D721Med (cell line): ENCODE measurements at regions not wholly inside any gene's neighbourhood (a gene's known extent, or its start where the extent isn't known, plus 50 kb on each side); places are given as distances from the start of the nearest gene placed in this dataset.
A peak's percentile ranks its signal among the peaks of the same experiment; 100 is the strongest.

Source experiments
- DNase-seq: peaks from one replicate; pipeline ENCODE4 v3.0.0; 2011; ENCODE audit warnings: low spot score; ENCODE audit not compliant: insufficient read length
- FAIRE-seq: peaks from 2 replicates; lab custom pipeline; 2011; peaks lifted over from hg19 to GRCh38; lab: Jason Lieb, UNC
- TF ChIP-seq, protein P1 (sequence below): IDR thresholded peaks from 2 replicates; pipeline ENCODE4 v1.5.1; 2012; ENCODE audit warnings: mild to moderate bottlenecking, control low read depth; ENCODE audit not compliant: insufficient read depth; ENCODE audit errors: missing control alignments

DNA sequence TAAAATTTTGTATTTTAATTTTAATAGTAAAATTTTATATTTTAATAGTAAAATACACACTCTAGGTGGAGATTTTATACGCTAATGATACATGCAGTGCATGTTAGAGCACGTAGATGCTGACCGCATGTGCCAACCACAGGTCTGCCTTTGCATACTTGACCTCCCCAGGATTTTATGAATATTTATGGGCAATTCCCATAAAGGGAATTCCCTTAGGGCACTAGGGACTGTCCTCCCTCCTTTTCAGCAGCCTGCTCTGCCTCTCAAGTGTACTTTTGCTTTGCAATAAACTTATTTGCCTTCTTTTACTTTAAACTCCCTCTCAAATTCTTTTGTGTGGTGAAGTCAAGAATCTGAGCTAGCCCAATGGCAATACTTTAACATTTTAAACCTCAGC is 217.7 kb upstream of the CDH8 start:
- TF ChIP-seq, protein P1, sequence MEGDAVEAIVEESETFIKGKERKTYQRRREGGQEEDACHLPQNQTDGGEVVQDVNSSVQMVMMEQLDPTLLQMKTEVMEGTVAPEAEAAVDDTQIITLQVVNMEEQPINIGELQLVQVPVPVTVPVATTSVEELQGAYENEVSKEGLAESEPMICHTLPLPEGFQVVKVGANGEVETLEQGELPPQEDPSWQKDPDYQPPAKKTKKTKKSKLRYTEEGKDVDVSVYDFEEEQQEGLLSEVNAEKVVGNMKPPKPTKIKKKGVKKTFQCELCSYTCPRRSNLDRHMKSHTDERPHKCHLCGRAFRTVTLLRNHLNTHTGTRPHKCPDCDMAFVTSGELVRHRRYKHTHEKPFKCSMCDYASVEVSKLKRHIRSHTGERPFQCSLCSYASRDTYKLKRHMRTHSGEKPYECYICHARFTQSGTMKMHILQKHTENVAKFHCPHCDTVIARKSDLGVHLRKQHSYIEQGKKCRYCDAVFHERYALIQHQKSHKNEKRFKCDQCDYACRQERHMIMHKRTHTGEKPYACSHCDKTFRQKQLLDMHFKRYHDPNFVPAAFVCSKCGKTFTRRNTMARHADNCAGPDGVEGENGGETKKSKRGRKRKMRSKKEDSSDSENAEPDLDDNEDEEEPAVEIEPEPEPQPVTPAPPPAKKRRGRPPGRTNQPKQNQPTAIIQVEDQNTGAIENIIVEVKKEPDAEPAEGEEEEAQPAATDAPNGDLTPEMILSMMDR: no peak
- DNase-seq (no peak), FAIRE-seq (no peak)

DNA sequence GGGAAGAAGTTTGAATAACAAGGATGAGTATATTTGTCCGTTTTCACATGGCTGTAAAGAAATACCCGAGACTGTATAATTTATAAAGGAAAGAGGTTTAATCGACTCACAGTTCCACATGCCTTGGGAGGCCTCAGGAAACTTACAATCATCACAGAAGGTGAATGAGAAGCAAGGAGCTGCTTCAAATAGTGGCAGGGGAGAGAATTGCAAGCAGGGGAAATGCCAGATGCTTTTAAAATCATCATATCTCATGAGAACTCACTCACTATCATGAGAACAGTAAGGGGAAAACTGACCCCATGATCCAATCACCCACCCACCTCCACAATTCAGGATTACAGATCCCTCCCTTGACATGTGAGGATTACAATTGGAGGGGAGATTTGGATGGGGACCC is 212.8 kb upstream of the CDH8 start:
- FAIRE-seq (no peak), DNase-seq (no peak)
- TF ChIP-seq, protein P1: no peak

DNA sequence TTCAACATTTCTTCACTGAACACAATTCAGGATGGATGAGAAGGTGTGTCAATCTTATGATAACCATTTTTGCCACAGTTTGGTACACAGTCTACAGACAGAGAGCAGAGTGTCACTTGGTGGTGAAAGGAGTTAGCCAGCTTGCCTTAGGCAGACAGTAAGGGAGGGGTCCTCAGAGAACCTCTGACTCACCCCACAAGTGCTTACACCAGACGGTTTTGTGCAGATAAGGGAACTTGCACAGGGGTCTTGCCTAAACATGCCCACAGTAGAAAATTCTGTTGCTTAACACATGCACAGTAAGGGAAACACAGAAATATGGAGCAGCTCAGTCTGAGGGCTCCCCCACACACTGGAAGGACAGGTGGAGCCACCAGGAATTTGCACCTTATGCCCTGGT is 204.5 kb upstream of the CDH8 start:
- TF ChIP-seq, protein P1: no peak
- FAIRE-seq: no peak
- DNase-seq: no peak

DNA sequence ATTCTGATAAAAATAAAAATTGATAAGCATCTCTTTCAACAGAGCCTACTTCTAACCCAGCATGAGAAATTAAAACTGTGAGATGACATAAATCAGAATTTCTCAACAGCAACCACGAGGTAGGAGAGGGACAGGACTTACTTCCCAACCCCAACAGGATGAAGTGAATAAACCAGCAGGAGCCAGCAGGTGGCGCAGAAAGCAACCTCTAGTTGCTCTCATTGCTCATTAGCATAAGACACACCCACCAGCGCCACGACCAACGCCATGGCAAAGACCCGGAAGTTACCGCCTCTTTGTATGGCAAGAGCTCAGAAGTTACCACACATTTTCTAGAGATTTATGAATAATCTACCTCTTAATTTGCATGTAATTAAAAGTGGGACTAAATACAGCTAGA is 189.4 kb upstream of the CDH8 start:
- DNase-seq (no peak), FAIRE-seq (no peak)
- TF ChIP-seq, protein P1: peak; percentile 51

DNA sequence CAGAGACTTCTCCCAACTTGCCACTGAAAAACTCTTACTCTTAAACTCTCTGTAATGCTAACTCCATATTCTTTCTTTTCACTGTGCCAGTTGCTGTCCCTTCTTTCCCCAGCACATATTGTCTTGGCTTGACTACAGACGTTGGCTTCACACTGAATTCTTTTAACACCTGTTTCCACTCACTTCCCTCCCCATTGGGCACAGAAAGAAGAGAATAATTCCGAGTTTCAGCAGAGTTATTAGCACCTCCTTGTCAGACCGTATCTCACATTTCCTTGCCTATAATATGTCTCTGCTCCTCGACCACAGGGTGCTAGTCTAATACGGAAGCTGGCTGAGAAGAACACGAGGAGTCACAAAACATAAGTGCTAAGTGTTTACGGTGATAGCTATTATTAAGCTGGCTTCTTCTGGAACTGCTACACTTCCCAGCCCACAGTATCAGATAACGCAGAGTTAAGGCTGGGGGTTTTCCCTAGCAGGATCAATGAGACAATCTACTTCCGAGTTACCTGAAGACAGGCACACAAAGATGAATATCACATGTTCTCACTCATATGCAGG is 188.5 kb upstream of the CDH8 start:
- no peak for DNase-seq
- TF ChIP-seq, protein P1: no peak
- no peak for FAIRE-seq

DNA sequence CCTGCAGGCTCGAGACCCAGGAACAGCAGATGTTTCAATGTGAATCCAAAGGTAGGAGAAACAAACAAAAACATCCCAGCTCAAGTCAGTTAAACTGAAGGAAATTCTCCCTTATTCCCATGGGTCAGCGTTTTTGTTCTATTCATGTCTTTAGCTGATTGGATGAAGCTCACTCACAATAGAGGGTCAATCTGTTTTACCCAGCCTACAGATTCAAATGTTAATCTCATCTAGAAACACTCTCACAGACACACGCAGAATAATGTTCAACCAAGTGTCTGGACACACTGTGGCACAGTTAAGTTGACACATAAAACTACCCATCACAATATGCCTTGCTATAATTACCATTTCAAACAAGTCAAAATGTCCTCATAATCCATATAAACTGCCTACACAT is 180.6 kb upstream of the CDH8 start:
- FAIRE-seq (no peak), DNase-seq (no peak)
- TF ChIP-seq, protein P1: no peak

DNA sequence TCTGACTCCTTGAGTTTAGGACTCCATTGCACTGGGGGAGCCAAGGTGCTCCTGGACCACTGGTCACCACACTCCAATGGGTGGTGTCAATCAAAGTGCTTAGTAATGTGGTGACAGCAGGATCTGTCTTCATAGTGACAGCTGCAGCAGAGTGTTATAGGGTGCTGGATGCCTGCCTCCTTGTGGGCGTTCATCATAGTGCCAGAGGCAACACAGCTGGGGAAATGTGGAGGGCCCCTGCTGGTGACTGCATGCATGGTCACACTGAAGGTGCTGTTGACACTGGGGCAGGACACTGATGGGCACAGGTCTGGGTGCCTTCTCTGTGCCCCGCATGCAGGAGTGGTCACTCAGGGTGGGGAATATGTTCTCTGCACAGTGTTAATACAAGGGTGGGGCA is 177.5 kb upstream of the CDH8 start:
- FAIRE-seq (no peak), DNase-seq (no peak)
- TF ChIP-seq, protein P1: no peak
